ENCODE measurements at regions not wholly inside any gene's neighbourhood (a gene's known extent, or its start where the extent isn't known, plus 50 kb on each side); places are given as distances from the start of the nearest gene placed in this dataset.
"Not testable (repeated sequence)": the region's sequence is repeated elsewhere in the genome, so short reads cannot be mapped to it uniquely, and the experiment has no call there.

GRCh38 chr3:104396974-104397669, 969.6 kb upstream of the ALCAM start:
- peak; percentile 16 for DNase-seq (ENCODE audit: low read depth)

- DNase-seq (ENCODE audit: low read depth) = no peak
Observed at GRCh38 chr3:104397713-104398112, 969.0 kb upstream of the ALCAM start.

GRCh38 chr3:104402902-104403301, 963.8 kb upstream of the ALCAM start:
- no peak for DNase-seq (ENCODE audit: low read depth)

- peak; percentile 15 for DNase-seq (ENCODE audit: low read depth)
Observed at GRCh38 chr3:104411757-104412156, 955.0 kb upstream of the ALCAM start.

GRCh38 chr3:104412608-104413580, 953.8 kb upstream of the ALCAM start:
- no peak for DNase-seq (ENCODE audit: low read depth)

GRCh38 chr3:104428337-104428925, 938.3 kb upstream of the ALCAM start:
- no peak for DNase-seq (ENCODE audit: low read depth)

- no peak for DNase-seq (ENCODE audit: low read depth)
Observed at GRCh38 chr3:104429727-104430126, 937.0 kb upstream of the ALCAM start.

GRCh38 chr3:104436506-104436905, 930.2 kb upstream of the ALCAM start:
- no peak for DNase-seq (ENCODE audit: low read depth)

- peak; percentile 61 for DNase-seq (ENCODE audit: low read depth)
Observed at GRCh38 chr3:104437131-104437750, 929.5 kb upstream of the ALCAM start.

- peak; percentile 61 for DNase-seq (ENCODE audit: low read depth)
Observed at GRCh38 chr3:104437891-104438290, 928.8 kb upstream of the ALCAM start.

- DNase-seq (ENCODE audit: low read depth) = no peak
Observed at GRCh38 chr3:104438706-104439105, 928.0 kb upstream of the ALCAM start.

- DNase-seq (ENCODE audit: low read depth) = not testable (repeated sequence)
Observed at GRCh38 chr3:104445252-104445919, 921.3 kb upstream of the ALCAM start.

- no peak for DNase-seq (ENCODE audit: low read depth)
Observed at GRCh38 chr3:104447681-104448080, 919.0 kb upstream of the ALCAM start.

GRCh38 chr3:104452697-104453096, 914.0 kb upstream of the ALCAM start:
- DNase-seq (ENCODE audit: low read depth) = no peak

GRCh38 chr3:104458657-104459056, 908.1 kb upstream of the ALCAM start:
- no peak for DNase-seq (ENCODE audit: low read depth)

- peak; percentile 56 for DNase-seq (ENCODE audit: low read depth)
Observed at GRCh38 chr3:104460477-104461406, 906.0 kb upstream of the ALCAM start.

- no peak for DNase-seq (ENCODE audit: low read depth)
Observed at GRCh38 chr3:104461431-104461830, 905.3 kb upstream of the ALCAM start.

GRCh38 chr3:104472221-104472620, 894.5 kb upstream of the ALCAM start:
- no peak for DNase-seq (ENCODE audit: low read depth)

- DNase-seq (ENCODE audit: low read depth) = no peak
Observed at GRCh38 chr3:104474011-104474410, 892.7 kb upstream of the ALCAM start.

- no peak for DNase-seq (ENCODE audit: low read depth)
Observed at GRCh38 chr3:104503022-104503421, 863.7 kb upstream of the ALCAM start.
